ENCODE measurements at regions not wholly inside any gene's neighbourhood (a gene's known extent, or its start where the extent isn't known, plus 50 kb on each side); places are given as distances from the start of the nearest gene placed in this dataset.

DNA sequence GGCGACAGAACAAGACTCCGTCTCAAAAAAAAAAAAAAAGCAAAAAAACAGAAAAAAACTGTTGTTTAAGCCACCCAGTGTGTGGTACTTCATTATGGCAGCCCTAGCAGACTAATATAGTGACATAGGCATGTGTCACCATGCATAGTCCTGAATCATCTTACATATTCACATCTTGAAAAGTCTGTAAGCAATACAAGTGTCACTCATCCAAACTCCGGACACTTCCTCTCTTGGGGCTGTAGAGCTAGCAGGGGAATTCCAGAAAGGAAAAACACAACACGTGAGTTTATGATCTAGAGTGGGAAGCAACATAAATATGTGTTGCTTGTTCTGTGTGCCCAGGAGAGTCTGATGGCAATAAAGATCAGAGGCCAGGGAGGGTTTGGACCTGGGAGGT lies 81.6 kb upstream of the KCNE2 start:
- DNase-seq (ENCODE audit: low read depth in 1 of 2, low spot score in 2 of 2) = no peak
- Histone ChIP-seq H3K18ac (ENCODE audit: extremely low read depth, low read length) (no peak overlapping the region), H3K27me3 (replicated peaks in 1 of 4; ENCODE audit: control insufficient read depth in 3 of 4, extremely low read depth in 1 of 4, insufficient read depth in 3 of 4, low read length in 3 of 4) (no peaks in the 10 kb centered on the region), H3K9me3 (ENCODE audit: insufficient read depth in 2 of 2, low read depth in 1 of 2, low read length in 1 of 2) (peaks cover 1 to 5% of the 10 kb centered on the region in 2 experiments; a peak in 1 of 4 replicates), H2BK15ac (ENCODE audit: low read length) (no peak overlapping the region), H2BK12ac (ENCODE audit: low read depth, low read length) (no peak overlapping the region), H3K4me1 (replicated peaks in 1 of 4; ENCODE audit: control insufficient read depth in 3 of 4, insufficient read depth in 4 of 4, low read length in 3 of 4) (no peaks in the 10 kb centered on the region), H3K4me3 (ENCODE audit: extremely low read depth in 1 of 4, insufficient read depth in 2 of 4, low read depth in 3 of 4, low read length in 4 of 4) (no peak overlapping the region), H3K23me2 (ENCODE audit: low read depth, low read length) (no peaks in the 10 kb centered on the region), H2BK20ac (ENCODE audit: low read length) (no peak overlapping the region), H3K9ac (replicated peaks in 1 of 4; ENCODE audit: extremely low read depth in 1 of 4, low read depth in 3 of 4, low read length in 3 of 4) (no peak overlapping the region), H3K4me2 (ENCODE audit: insufficient read depth in 1 of 2, low read depth in 2 of 2, low read length in 2 of 2) (no peak overlapping the region), H4K8ac (ENCODE audit: extremely low read depth, insufficient read depth, low read length) (no peak overlapping the region), H2AK5ac (ENCODE audit: low read depth, low read length) (no peak overlapping the region), H3K56ac (replicated peaks; ENCODE audit: insufficient read length, low read depth, low read length) (no peak overlapping the region), H3K27ac (ENCODE audit: low read depth, low read length) (no peak overlapping the region), H3K79me2 (ENCODE audit: control insufficient read depth in 1 of 2, insufficient read depth in 2 of 2, low read length in 2 of 2) (no peaks in the 10 kb centered on the region), H4K20me1 (replicated peaks in 1 of 2; ENCODE audit: control insufficient read depth in 1 of 2, insufficient read depth in 2 of 2, low read length in 2 of 2) (no peaks in the 10 kb centered on the region), H2AFZ (ENCODE audit: low read length) (no peak overlapping the region), H2BK5ac (ENCODE audit: low read depth, low read length) (no peak overlapping the region), H3K23ac (ENCODE audit: insufficient read length) (no peak overlapping the region), H2BK120ac (replicated peaks; ENCODE audit: low read depth, low read length) (no peak overlapping the region), H3K4ac (replicated peaks; ENCODE audit: insufficient read length, low read depth, low read length) (no peak overlapping the region), H4K5ac (ENCODE audit: insufficient read length, low read depth, low read length) (no peak overlapping the region), H3K36me3 (ENCODE audit: control insufficient read depth in 2 of 4, insufficient read depth in 4 of 4, low read length in 3 of 4) (no peaks in the 10 kb centered on the region), H3K79me1 (ENCODE audit: low read depth, low read length) (no peaks in the 10 kb centered on the region), H4K91ac (replicated peaks; ENCODE audit: insufficient read length, low read length) (no peak overlapping the region), H3K14ac (ENCODE audit: insufficient read length) (no peak overlapping the region)
- TF ChIP-seq FOSL1 (IDR thresholded peaks at IDR 0.05; ENCODE audit: insufficient read depth, low read depth, low read length) (no peak), YY1 (IDR thresholded peaks at IDR 0.05; ENCODE audit: low read depth, low read length) (no peak), CHD2 (IDR thresholded peaks at IDR 0.05; ENCODE audit: low read length) (no peak), BCL11A (IDR thresholded peaks at IDR 0.05; ENCODE audit: low read depth in 2 of 2, low read length in 2 of 2) (no peak), BRCA1 (IDR thresholded peaks at IDR 0.05; ENCODE audit: low read depth, low read length) (no peak), TEAD4 (IDR thresholded peaks at IDR 0.05; ENCODE audit: low read depth, low read length) (no peak), KDM4A (IDR thresholded peaks at IDR 0.05; ENCODE audit: low read depth, low read length, severe bottlenecking) (no peak), RXRA (IDR thresholded peaks at IDR 0.05; ENCODE audit: insufficient read depth, low read depth, low read length) (no peak), POU5F1 (IDR thresholded peaks at IDR 0.05; ENCODE audit: low read depth, low read length) (no peak), EZH2 (IDR thresholded peaks at IDR 0.05; ENCODE audit: low read depth, low read length, severe bottlenecking) (no peak), MAFK (IDR thresholded peaks at IDR 0.05; ENCODE audit: low read depth, low read length) (no peak), CREB1 (IDR thresholded peaks at IDR 0.05) (no peak), TCF12 (IDR thresholded peaks at IDR 0.05; ENCODE audit: low read depth, low read length) (no peak)
- TF ChIP-seq, protein P1, sequence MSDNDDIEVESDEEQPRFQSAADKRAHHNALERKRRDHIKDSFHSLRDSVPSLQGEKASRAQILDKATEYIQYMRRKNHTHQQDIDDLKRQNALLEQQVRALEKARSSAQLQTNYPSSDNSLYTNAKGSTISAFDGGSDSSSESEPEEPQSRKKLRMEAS (IDR thresholded peaks at IDR 0.05) = no peak
- TF ChIP-seq, protein P2, sequence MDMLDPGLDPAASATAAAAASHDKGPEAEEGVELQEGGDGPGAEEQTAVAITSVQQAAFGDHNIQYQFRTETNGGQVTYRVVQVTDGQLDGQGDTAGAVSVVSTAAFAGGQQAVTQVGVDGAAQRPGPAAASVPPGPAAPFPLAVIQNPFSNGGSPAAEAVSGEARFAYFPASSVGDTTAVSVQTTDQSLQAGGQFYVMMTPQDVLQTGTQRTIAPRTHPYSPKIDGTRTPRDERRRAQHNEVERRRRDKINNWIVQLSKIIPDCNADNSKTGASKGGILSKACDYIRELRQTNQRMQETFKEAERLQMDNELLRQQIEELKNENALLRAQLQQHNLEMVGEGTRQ (IDR thresholded peaks at IDR 0.05; ENCODE audit: low read length) = no peak
- CTCF ChIA-PET (ENCODE audit: partially characterized antibody) = interaction anchor here (0.8 to 1.8 kb wide), 6 partner anchors 8 to 148 kb away, joined by 3 to 5 read pairs (median 4); no protein-coding TSS in a partner anchor
- POLR2A ChIA-PET (ENCODE audit: partially characterized antibody) = interaction anchor here (0.7 kb wide), 1 partner anchor 80 kb away, joined by 4 read pairs; no protein-coding TSS in a partner anchor
- 98% methylated on average over 3 of the region's 4 CpGs; no CpG with 5 or more reads in 1 of the 2 experiments for WGBS, 2 experiments (ENCODE audit: extremely low coverage in 1 of 2, insufficient coverage in 1 of 2, insufficient read length in 1 of 2, insufficient replicate concordance in 2 of 2, low coverage in 1 of 2, low lambda C conversion rate in 2 of 2, missing lambda C conversion rate in 1 of 2)
- FAIRE-seq = no peak

Measured in H1 (cell line).